Right lobe of liver (tissue), 6 donors: ENCODE measurements at regions not wholly inside any gene's neighbourhood (a gene's known extent, or its start where the extent isn't known, plus 50 kb on each side); places are given as distances from the start of the nearest gene placed in this dataset.

Source experiments
- ATAC-seq, 4 donors: fragments of 200-7000 bp; cut with Tn5 transposase; one replicate each; pipeline ENCODE4 v1.9.1; 2020; ENCODE audit warnings: mild to moderate bottlenecking in 4 of 4, moderate library complexity in 4 of 4
- DNase-seq, 3 donors: peaks; one replicate each; pipeline ENCODE4 v3.0.0-alpha.2; 2020
- H3K27ac ChIP-seq, 3 donors: fragments of 200-600 bp; one replicate each; pipeline ENCODE4 v1.8.0; 2022
- H3K27me3 ChIP-seq, 2 donors: fragments of 200-600 bp; one replicate each; pipeline ENCODE4 v1.8.0; 2022
- H3K36me3 ChIP-seq, 4 donors: fragments of 200-600 bp; sonication (generic) in 1 of 4; one replicate each; pipeline versions ENCODE4 v1.5.1 to v1.8.0; 2017 to 2022; ENCODE audit warnings: control low read depth in 1 of 4
- H3K4me1 ChIP-seq, 4 donors: fragments of 200-600 bp; sonication (generic) in 1 of 4; one replicate each; pipeline versions ENCODE4 v1.5.1 to v1.8.0; 2017 to 2022; ENCODE audit warnings: control low read depth in 1 of 4
- H3K4me3 ChIP-seq, 3 donors: fragments of 200-600 bp; one replicate each; pipeline ENCODE4 v1.8.0; 2022
- H3K9me3 ChIP-seq, 4 donors: fragments of 200-600 bp; sonication (generic) in 1 of 4; one replicate each; pipeline versions ENCODE4 v1.5.1 to v1.8.0; 2017 to 2022; ENCODE audit warnings: control low read depth in 1 of 4
- CTCF ChIP-seq, 4 donors: fragments of 200-600 bp in 3 of 4; fragments of 450-650 bp in 1 of 4; IDR thresholded peaks; one replicate each; pipeline versions ENCODE4 v1.5.1 to v1.8.0; 2016 to 2022; ENCODE audit warnings: antibody characterized with exemption in 4 of 4, mild to moderate bottlenecking in 2 of 4
- POLR2A ChIP-seq: fragments of 450-650 bp; IDR thresholded peaks from one replicate; pipeline ENCODE4 v1.6.1; 2017; ENCODE audit warnings: antibody characterized with exemption, mild to moderate bottlenecking
- WGBS: methylation state at CpG from one replicate; pipeline ENCODE4 v1.1.6; 2018; ENCODE audit warnings: low coverage, low lambda C conversion rate; ENCODE audit not compliant: insufficient coverage; ENCODE audit errors: missing lambda C conversion rate; 5-methylcytosine and 5-hydroxymethylcytosine counted together
- intact Hi-C, 2 donors: fragments of 100-400 bp; cut with DNase I; formaldehyde crosslinking; loops; one replicate each; pipeline versions ENCODE4 v1.11.2 to v1.14.1; 2022
- donor health status: DM: no; HTN: yes; CAD: no.
- donor health status: DM: no; HTN: no; CAD: no.
- donor health status: DM: no; HTN: no; CAD: no.
- donor health status: DM: no; HTN: yes; CAD: no.
- donor health status: DM: no; HTN: yes; CAD: no.

- no peaks in the 10 kb centered on the region for H3K4me1 ChIP-seq
- intact Hi-C loops: no loop called here
- TF ChIP-seq CTCF (IDR thresholded peaks at IDR 0.05) (no peak), POLR2A (no peak)
- 69% methylated on average over 4 of the region's 4 CpGs for WGBS
- H3K36me3 ChIP-seq: no peaks in the 10 kb centered on the region
- DNase-seq (no peak), ATAC-seq (no peak)
- no peaks in the 10 kb centered on the region for H3K27me3 ChIP-seq
- no peaks in the 10 kb centered on the region for H3K9me3 ChIP-seq
- H3K4me3 ChIP-seq: no peak overlapping the region
- no peak overlapping the region for H3K27ac ChIP-seq
These were observed 76.5 kb upstream of the DHRS4 start for GRCh38 chr14:23877111-23877510.

GRCh38 chr14:23877538-23878180 is 75.9 kb upstream of the DHRS4 start:
- Histone ChIP-seq H3K9me3 (no peaks in the 10 kb centered on the region), H3K4me3 (no peak overlapping the region), H3K27me3 (no peaks in the 10 kb centered on the region), H3K27ac (no peak overlapping the region), H3K4me1 (no peaks in the 10 kb centered on the region), H3K36me3 (no peaks in the 10 kb centered on the region)
- WGBS: no CpG with 5 or more reads among the region's 4 CpGs
- intact Hi-C loops: no loop called here
- DNase-seq: no peak
- no peak for ATAC-seq
- TF ChIP-seq POLR2A: no peak
- TF ChIP-seq CTCF (IDR thresholded peaks at IDR 0.05): no peak

GRCh38 chr14:23881282-23881681 is 72.3 kb upstream of the DHRS4 start:
- TF ChIP-seq CTCF (IDR thresholded peaks at IDR 0.05) (no peak), POLR2A (no peak)
- ATAC-seq: no peak
- intact Hi-C loops: no loop called here
- no peak for DNase-seq
- no peaks in the 10 kb centered on the region for H3K4me1 ChIP-seq
- no peaks in the 10 kb centered on the region for H3K27me3 ChIP-seq
- H3K27ac ChIP-seq: no peak overlapping the region
- no peaks in the 10 kb centered on the region for H3K36me3 ChIP-seq
- 89% methylated on average over 1 of the region's 1 CpG for whole genome bisulfite sequencing
- no peak overlapping the region for H3K4me3 ChIP-seq
- H3K9me3 ChIP-seq: no peaks in the 10 kb centered on the region

- Histone ChIP-seq H3K9me3 (no peaks in the 10 kb centered on the region), H3K27ac (no peak overlapping the region), H3K36me3 (no peaks in the 10 kb centered on the region), H3K27me3 (no peaks in the 10 kb centered on the region), H3K4me1 (no peaks in the 10 kb centered on the region), H3K4me3 (no peak overlapping the region)
- intact Hi-C loops: no loop called here
- ATAC-seq (no peak), DNase-seq (no peak)
- 36% methylated on average over 13 of the region's 13 CpGs for WGBS
- TF ChIP-seq CTCF (IDR thresholded peaks at IDR 0.05): no peak
These were observed 69.7 kb upstream of the DHRS4 start for GRCh38 chr14:23883684-23884540.
